Esophagus (tissue), 2 donors: ENCODE measurements at regions not wholly inside any gene's neighbourhood (a gene's known extent, or its start where the extent isn't known, plus 50 kb on each side); places are given as distances from the start of the nearest gene placed in this dataset.

ENCODE experiments used
- H3K27ac ChIP-seq, 2 donors: one replicate each; pipeline ENCODE4 v1.5.1; 2013; ENCODE audit warnings: low read depth in 2 of 2, mild to moderate bottlenecking in 2 of 2, inconsistent platforms in 1 of 2, low read length in 1 of 2, moderate library complexity in 1 of 2
- H3K27me3 ChIP-seq, 2 donors: one replicate each; pipeline ENCODE4 v1.6.1; 2013; ENCODE audit warnings: low read length in 2 of 2, control low read depth in 1 of 2, mild to moderate bottlenecking in 1 of 2; ENCODE audit not compliant: insufficient read depth in 2 of 2, control insufficient read depth in 1 of 2
- H3K36me3 ChIP-seq, 2 donors: one replicate each; pipeline ENCODE4 v1.6.1; 2013; ENCODE audit warnings: low read length in 1 of 2; ENCODE audit not compliant: control insufficient read depth in 2 of 2, insufficient read depth in 2 of 2
- H3K4me1 ChIP-seq, 2 donors: one replicate each; pipeline ENCODE4 v1.6.1; 2013; ENCODE audit warnings: low read length in 1 of 2; ENCODE audit not compliant: control insufficient read depth in 2 of 2, insufficient read depth in 2 of 2
- H3K4me3 ChIP-seq, 2 donors: one replicate each; pipeline ENCODE4 v1.5.1; 2013; ENCODE audit warnings: low read length in 2 of 2, mild to moderate bottlenecking in 2 of 2, low read depth in 1 of 2, moderate library complexity in 1 of 2
- H3K9me3 ChIP-seq, 2 donors: one replicate each; pipeline ENCODE4 v1.6.1; 2013; ENCODE audit warnings: mild to moderate bottlenecking in 2 of 2, low read depth in 1 of 2, low read length in 1 of 2, moderate library complexity in 1 of 2; ENCODE audit not compliant: control insufficient read depth in 2 of 2, insufficient read depth in 1 of 2
- WGBS, 2 donors: extraction: QIAGEN DNeasy Blood & Tissue Kit; methylation state at CpG; one replicate each; pipeline ENCODE4 v1.1.7; 2013; 5-methylcytosine and 5-hydroxymethylcytosine counted together
- donor health status: healthy with polysubstance abuse.
- donor health status: Bipolar disorder and iron deficiency.

GRCh38 chr4:180932370-180933001 lies 1310.7 kb upstream of the TENM3 start:
- WGBS, 2 donors = 42% methylated on average over 4 of the region's 4 CpGs
- Histone ChIP-seq H3K27ac (no peak overlapping the region), H3K27me3 (no peaks in the 10 kb centered on the region), H3K4me3 (no peak overlapping the region), H3K9me3 (no peaks in the 10 kb centered on the region), H3K36me3 (no peaks in the 10 kb centered on the region), H3K4me1 (no peaks in the 10 kb centered on the region)

GRCh38 chr4:180937083-180937482 lies 1306.1 kb upstream of the TENM3 start:
- H3K9me3 ChIP-seq = no peaks in the 10 kb centered on the region
- no peak overlapping the region for H3K4me3 ChIP-seq
- no peaks in the 10 kb centered on the region for H3K27me3 ChIP-seq
- H3K36me3 ChIP-seq = no peaks in the 10 kb centered on the region
- H3K27ac ChIP-seq = no peak overlapping the region
- H3K4me1 ChIP-seq = no peaks in the 10 kb centered on the region
- 35 to 46% methylated on average over 3 of the region's 3 CpGs for WGBS, 2 donors

- no peaks in the 10 kb centered on the region for H3K36me3 ChIP-seq
- no peaks in the 10 kb centered on the region for H3K27me3 ChIP-seq
- 82 to 87% methylated on average over 1 of the region's 1 CpG for WGBS, 2 donors
- H3K27ac ChIP-seq = no peak overlapping the region
- no peaks in the 10 kb centered on the region for H3K4me1 ChIP-seq
- no peaks in the 10 kb centered on the region for H3K9me3 ChIP-seq
- no peak overlapping the region for H3K4me3 ChIP-seq
Observed at GRCh38 chr4:180940680-180941079, 1302.5 kb upstream of the TENM3 start.

DNA sequence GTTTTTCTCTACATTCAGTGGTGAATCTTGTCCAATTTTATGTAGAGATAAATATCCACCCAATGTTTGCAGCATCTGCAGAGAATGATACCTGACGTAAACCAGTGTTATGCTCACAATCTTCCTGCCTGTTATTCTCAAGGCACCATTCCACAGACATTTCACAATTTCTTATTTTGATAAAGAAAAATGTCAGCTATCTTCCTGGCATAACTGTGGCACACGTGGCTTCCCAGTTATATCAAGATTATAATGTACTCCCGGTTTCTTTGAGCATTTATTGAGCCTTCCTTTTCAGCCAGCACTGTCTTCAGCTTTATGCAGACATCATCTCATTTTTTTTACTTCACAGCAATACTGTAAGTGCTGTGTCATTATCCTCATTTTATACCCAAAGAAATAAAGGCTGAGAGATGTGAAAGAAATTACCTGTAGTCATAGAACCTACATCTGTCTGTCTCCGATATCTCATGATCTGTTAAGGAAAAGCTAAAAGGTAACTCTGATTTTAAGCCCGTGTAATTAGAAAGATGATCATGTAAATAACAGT lies 1300.8 kb upstream of the TENM3 start:
- WGBS, 2 donors = 82 to 84% methylated on average over 5 of the region's 5 CpGs
- H3K27me3 ChIP-seq = no peaks in the 10 kb centered on the region
- H3K4me3 ChIP-seq = no peak overlapping the region

GRCh38 chr4:180946188-180946587 lies 1297.0 kb upstream of the TENM3 start:
- H3K36me3 ChIP-seq = no peaks in the 10 kb centered on the region
- H3K27ac ChIP-seq = no peak overlapping the region
- no peaks in the 10 kb centered on the region for H3K4me1 ChIP-seq
- H3K27me3 ChIP-seq = no peaks in the 10 kb centered on the region
- H3K4me3 ChIP-seq = no peak overlapping the region
- no peaks in the 10 kb centered on the region for H3K9me3 ChIP-seq
- 94 to 98% methylated on average over 4 of the region's 4 CpGs for WGBS, 2 donors

More for the DNA sequence above, 1300.8 kb upstream of the TENM3 start:
- no peaks in the 10 kb centered on the region for H3K9me3 ChIP-seq
- H3K27ac ChIP-seq = no peak overlapping the region
- H3K36me3 ChIP-seq = no peaks in the 10 kb centered on the region
- H3K4me1 ChIP-seq = no peaks in the 10 kb centered on the region

DNA sequence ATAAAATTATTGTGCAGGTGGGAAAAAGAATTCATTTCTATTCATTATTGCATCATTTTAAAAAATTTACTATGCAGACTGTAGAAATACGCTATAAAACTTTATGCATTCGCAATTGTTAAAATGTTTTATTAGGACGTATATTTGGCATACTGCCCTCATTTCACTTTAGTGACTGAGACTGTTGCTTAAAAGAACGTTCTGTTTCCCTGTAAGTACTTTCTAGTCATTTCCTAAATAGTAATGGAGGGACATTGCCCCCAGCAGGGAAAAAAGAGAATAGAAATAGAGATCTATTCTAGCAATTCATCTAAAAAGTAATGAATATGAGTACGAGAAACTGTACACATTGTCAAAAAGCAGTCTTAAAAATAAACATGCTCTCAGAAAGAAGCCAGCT lies 1295.8 kb upstream of the TENM3 start:
- Histone ChIP-seq H3K4me1 (no peaks in the 10 kb centered on the region), H3K9me3 (no peaks in the 10 kb centered on the region), H3K27me3 (no peaks in the 10 kb centered on the region), H3K4me3 (no peak overlapping the region), H3K36me3 (no peaks in the 10 kb centered on the region), H3K27ac (no peak overlapping the region)
- 29 to 39% methylated on average over 5 of the region's 5 CpGs for WGBS, 2 donors

- Histone ChIP-seq H3K36me3 (no peaks in the 10 kb centered on the region), H3K9me3 (no peaks in the 10 kb centered on the region), H3K4me3 (no peak overlapping the region), H3K27me3 (no peaks in the 10 kb centered on the region), H3K4me1 (no peaks in the 10 kb centered on the region), H3K27ac (no peak overlapping the region)
- 55 to 61% methylated on average over 7 of the region's 7 CpGs for WGBS, 2 donors
Observed at GRCh38 chr4:180949424-180950213, 1293.6 kb upstream of the TENM3 start.

DNA sequence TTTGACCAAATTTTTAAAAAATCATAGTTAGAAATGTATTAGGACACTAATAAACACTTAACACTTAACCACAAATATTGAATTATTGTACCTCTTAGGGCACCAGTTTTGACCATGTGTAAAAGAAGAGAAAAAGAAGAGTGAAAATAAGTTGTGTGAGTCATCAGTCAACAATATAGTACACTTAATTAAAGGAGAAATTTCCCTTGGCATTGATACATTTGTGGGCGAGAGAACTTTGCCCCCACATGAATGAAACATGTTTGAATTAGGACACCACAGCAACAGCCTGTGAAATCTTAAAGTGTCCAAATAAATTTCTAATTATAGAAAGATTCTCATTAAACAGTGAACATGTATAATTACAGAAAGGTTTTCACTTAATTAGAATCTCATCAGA lies 1292.8 kb upstream of the TENM3 start:
- Histone ChIP-seq H3K27ac (no peak overlapping the region), H3K4me3 (no peak overlapping the region), H3K9me3 (no peaks in the 10 kb centered on the region), H3K27me3 (no peaks in the 10 kb centered on the region), H3K36me3 (no peaks in the 10 kb centered on the region), H3K4me1 (no peaks in the 10 kb centered on the region)
- 56 to 67% methylated on average over 1 of the region's 1 CpG for WGBS, 2 donors

DNA sequence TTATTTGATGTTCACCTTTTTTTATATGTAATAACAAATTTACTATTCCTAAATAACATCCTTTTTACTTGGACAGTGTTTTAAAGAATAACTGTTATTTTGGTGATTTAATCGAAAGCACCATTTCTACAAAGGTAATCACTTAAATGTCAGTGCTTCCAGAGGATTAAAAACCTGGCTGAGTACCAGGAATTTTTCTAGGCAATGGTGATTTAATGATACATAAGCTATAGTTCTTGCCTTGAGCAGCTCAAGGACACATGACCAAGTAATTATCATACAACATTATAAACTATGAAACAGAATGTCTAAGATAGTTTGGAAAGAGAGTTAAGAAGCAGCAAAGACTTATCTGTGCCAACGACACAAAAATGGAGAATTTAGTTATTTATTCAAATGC lies 1291.9 kb upstream of the TENM3 start:
- no peaks in the 10 kb centered on the region for H3K36me3 ChIP-seq
- H3K9me3 ChIP-seq = no peaks in the 10 kb centered on the region
- H3K4me3 ChIP-seq = no peak overlapping the region
- no peaks in the 10 kb centered on the region for H3K4me1 ChIP-seq
- no peak overlapping the region for H3K27ac ChIP-seq
- no peaks in the 10 kb centered on the region for H3K27me3 ChIP-seq
- 71 to 78% methylated on average over 2 of the region's 2 CpGs for WGBS, 2 donors

DNA sequence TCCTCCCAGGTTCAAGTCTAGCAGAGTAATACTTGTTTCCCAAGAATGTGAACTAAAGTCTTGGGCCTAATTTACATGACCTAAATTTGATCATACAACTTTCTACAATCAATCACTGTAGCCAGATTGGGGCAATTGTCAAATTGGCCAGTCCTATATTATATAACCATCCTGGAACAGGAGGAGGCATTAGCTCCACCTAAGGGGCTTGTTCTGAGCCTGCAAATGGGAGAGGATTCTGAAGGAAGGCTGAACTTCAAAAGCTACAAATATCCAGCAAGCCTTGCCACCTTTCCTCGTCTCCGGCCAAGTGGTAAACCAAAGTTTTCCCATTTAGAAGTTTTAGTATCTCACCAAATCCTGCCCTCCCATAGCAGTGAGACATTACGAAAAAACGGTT lies 1289.6 kb upstream of the TENM3 start:
- H3K27me3 ChIP-seq = no peaks in the 10 kb centered on the region
- no peaks in the 10 kb centered on the region for H3K36me3 ChIP-seq
- H3K27ac ChIP-seq = no peak overlapping the region
- 86 to 91% methylated on average over 4 of the region's 4 CpGs for WGBS, 2 donors
- no peaks in the 10 kb centered on the region for H3K4me1 ChIP-seq
- no peaks in the 10 kb centered on the region for H3K9me3 ChIP-seq
- H3K4me3 ChIP-seq = no peak overlapping the region
